Gastrocnemius medialis (tissue), 4 donors: ENCODE measurements at regions not wholly inside any gene's neighbourhood (a gene's known extent, or its start where the extent isn't known, plus 50 kb on each side); places are given as distances from the start of the nearest gene placed in this dataset.

Experiments used
- CTCF ChIP-seq, 5 experiments: fragments of 450-650 bp in 3 of 5; fragments of 200-600 bp in 2 of 5; sonication (generic) in 2 of 5; IDR thresholded peaks in 4 of 5; conservative IDR thresholded peaks in 1 of 5; 1 replicate in 4 of 5; 2 replicates in 1 of 5; pipeline ENCODE4 v1.5.1; 2016 to 2019; ENCODE audit warnings: antibody characterized with exemption in 5 of 5, mild to moderate bottlenecking in 3 of 5, moderate library complexity in 3 of 5
- POLR2A ChIP-seq, 2 donors: fragments of 450-650 bp; IDR thresholded peaks; one replicate each; pipeline ENCODE4 v1.6.1; 2017; ENCODE audit warnings: antibody characterized with exemption in 2 of 2, mild to moderate bottlenecking in 2 of 2, moderate library complexity in 2 of 2

GRCh38 chr16:51017969-51018368 is 133.1 kb downstream of the SALL1 start:
- TF ChIP-seq CTCF (IDR thresholded peaks at IDR 0.05 in 4 of 5, conservative IDR thresholded peaks at IDR 0.05 in 1 of 5) (no peak), POLR2A (IDR thresholded peaks at IDR 0.05) (no peak)
